ENCODE measurements at regions not wholly inside any gene's neighbourhood (a gene's known extent, or its start where the extent isn't known, plus 50 kb on each side); places are given as distances from the start of the nearest gene placed in this dataset.

DNA sequence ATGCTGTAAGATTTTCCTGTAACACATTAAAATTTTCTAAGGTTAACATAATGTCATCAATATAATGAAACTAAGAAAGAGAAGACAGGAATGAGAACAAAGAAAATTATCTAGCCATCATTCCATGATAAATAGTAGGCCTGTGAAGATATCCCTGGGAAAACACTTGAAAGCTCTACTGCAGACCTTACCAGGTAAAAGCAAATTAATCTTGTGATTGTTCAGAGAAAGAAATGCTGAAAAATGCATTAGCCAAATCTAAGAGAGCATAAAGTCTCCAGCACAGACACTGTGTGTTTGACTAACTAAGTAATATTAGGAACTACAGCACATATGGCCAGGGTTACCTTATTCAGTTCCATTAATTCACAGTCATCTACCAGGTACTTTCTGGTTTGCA, 628.3 kb upstream of the GRAMD2B start:
- H3K9me3 ChIP-seq: no peaks in the 10 kb centered on the region
- no peaks in the 10 kb centered on the region for H3K27me3 ChIP-seq
- no peak overlapping the region for H3K27ac ChIP-seq
- no peak for DNase-seq
- H3K4me3 ChIP-seq (replicated peaks in 1 of 3): no peak overlapping the region
- no peaks in the 10 kb centered on the region for H3K36me3 ChIP-seq
- intact Hi-C loops (cut with DNase I): no loop called here
- no peaks in the 10 kb centered on the region for H3K4me1 ChIP-seq
- no peak for TF ChIP-seq POLR2A (IDR thresholded peaks at IDR 0.05)
- TF ChIP-seq, protein P1, sequence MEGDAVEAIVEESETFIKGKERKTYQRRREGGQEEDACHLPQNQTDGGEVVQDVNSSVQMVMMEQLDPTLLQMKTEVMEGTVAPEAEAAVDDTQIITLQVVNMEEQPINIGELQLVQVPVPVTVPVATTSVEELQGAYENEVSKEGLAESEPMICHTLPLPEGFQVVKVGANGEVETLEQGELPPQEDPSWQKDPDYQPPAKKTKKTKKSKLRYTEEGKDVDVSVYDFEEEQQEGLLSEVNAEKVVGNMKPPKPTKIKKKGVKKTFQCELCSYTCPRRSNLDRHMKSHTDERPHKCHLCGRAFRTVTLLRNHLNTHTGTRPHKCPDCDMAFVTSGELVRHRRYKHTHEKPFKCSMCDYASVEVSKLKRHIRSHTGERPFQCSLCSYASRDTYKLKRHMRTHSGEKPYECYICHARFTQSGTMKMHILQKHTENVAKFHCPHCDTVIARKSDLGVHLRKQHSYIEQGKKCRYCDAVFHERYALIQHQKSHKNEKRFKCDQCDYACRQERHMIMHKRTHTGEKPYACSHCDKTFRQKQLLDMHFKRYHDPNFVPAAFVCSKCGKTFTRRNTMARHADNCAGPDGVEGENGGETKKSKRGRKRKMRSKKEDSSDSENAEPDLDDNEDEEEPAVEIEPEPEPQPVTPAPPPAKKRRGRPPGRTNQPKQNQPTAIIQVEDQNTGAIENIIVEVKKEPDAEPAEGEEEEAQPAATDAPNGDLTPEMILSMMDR (IDR thresholded peaks at IDR 0.05): no peak

DNA sequence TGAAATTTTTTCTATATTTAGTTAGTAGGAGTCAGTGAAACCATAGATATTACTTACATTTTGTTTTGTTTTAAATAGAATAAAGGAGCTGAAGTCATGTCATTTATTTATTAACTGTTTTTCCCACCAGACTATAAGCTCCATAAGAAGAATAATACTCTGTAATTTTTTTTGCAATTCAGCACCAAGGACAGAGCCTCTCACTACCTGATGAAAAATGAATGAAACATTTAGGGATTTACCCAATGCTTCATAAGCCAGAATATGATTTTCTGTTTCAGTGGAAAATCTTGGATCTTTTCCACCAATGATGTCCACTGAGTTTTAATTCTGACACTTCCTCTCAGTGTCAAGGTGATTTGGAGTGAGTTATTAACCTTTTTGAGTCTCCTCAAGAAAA, 624.9 kb upstream of the GRAMD2B start:
- DNase-seq: no peak
- H3K27me3 ChIP-seq: no peaks in the 10 kb centered on the region
- H3K4me1 ChIP-seq: no peaks in the 10 kb centered on the region
- H3K27ac ChIP-seq: no peak overlapping the region
- no peaks in the 10 kb centered on the region for H3K36me3 ChIP-seq
- intact Hi-C loops (cut with DNase I): no loop called here
- no peaks in the 10 kb centered on the region for H3K9me3 ChIP-seq
- H3K4me3 ChIP-seq (replicated peaks in 1 of 3): no peak overlapping the region
- TF ChIP-seq POLR2A (IDR thresholded peaks at IDR 0.05): no peak
- TF ChIP-seq, protein P1 (IDR thresholded peaks at IDR 0.05): no peak

DNA sequence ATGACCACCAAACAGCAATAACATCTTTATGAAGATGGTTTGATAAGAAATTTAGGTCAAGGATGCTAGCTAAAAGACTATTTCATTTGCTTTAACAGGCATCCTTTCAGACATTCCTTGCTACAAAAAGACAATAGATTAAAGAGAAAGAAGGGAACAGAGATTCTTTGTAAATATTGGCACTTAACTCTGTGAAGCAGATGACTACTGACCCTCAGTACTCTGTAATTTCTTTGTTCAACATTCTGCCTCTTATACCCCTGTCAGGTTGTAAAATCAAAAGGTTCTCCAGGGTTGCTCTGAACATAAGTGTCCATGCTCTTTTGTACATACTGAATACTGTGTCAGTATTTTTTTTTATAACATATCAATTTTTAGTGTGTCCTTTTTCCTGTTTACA, 610.6 kb upstream of the GRAMD2B start:
- no peaks in the 10 kb centered on the region for H3K27me3 ChIP-seq
- intact Hi-C loops (cut with DNase I): no loop called here
- H3K27ac ChIP-seq: no peak overlapping the region
- H3K4me3 ChIP-seq (replicated peaks in 1 of 3): no peak overlapping the region
- no peak for TF ChIP-seq POLR2A (IDR thresholded peaks at IDR 0.05)
- TF ChIP-seq, protein P1 (IDR thresholded peaks at IDR 0.05): no peak
- no peaks in the 10 kb centered on the region for H3K36me3 ChIP-seq
- H3K9me3 ChIP-seq: no peaks in the 10 kb centered on the region
- no peaks in the 10 kb centered on the region for H3K4me1 ChIP-seq
- DNase-seq: no peak

DNA sequence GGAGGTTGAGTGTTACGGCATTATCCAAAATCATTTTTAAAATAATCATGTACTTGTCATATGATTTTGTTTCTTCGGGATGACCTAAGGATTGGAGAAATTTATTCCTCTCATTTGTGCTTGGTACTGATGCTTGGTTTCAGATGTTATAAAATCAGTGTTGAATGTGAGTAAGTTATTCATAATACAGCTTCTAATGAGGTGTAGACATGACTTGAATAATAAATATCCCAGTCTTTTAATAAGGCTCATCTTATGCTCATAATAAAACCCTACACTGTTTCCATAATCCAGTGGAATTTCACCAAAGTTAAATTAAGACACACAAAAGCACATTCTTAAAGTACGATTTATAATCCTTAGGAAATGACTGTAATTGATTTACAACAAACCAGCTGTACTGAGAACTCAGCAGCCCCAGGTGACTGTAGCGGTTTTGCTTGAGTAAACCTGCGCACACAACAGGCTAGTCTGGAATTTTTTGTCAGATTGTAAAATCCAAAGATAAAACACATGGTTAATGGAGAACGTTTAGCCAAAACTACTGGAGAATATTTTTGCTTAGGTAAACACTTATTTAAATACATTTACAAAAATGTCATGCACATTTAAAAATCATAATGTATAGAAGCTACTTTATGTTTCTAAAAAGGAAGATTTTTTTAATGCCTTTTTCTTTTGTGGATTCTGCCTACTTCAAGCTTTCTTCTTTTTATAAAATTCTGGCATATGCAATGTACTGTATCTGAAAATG, 609.8 kb upstream of the GRAMD2B start:
- TF ChIP-seq, protein P1 (IDR thresholded peaks at IDR 0.05): no peak
- Histone ChIP-seq H3K9me3 (no peaks in the 10 kb centered on the region), H3K27me3 (no peaks in the 10 kb centered on the region), H3K4me3 (replicated peaks in 1 of 3) (no peak overlapping the region), H3K4me1 (no peaks in the 10 kb centered on the region), H3K36me3 (no peaks in the 10 kb centered on the region), H3K27ac (no peak overlapping the region)
- DNase-seq: no peak
- intact Hi-C loops (cut with DNase I): no loop called here
- WGBS, 2 donors: 78% methylated on average over 6 of the region's 6 CpGs

DNA sequence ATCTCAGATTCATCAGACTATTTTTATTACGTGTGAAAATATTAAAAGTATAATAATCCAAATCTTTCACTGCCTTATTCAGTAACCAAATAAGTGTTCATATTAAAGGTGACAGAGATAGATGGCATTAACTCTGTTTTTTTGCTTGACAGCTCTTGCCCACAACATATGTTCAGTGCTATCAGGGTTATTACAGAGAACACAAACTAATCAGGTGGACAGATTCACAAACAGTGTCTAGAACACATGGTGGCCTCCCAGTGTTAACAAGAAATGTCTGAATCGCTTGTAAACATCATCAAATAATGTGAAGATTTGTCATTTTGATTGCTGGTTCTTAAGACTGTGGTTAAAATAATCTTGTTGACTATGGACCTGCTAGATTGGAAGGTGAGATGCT, 609.1 kb upstream of the GRAMD2B start:
- Histone ChIP-seq H3K36me3 (no peaks in the 10 kb centered on the region), H3K4me3 (replicated peaks in 1 of 3) (no peak overlapping the region), H3K27me3 (no peaks in the 10 kb centered on the region), H3K27ac (no peak overlapping the region), H3K4me1 (no peaks in the 10 kb centered on the region), H3K9me3 (no peaks in the 10 kb centered on the region)
- intact Hi-C loops (cut with DNase I): no loop called here
- TF ChIP-seq, protein P1 (IDR thresholded peaks at IDR 0.05): no peak
- TF ChIP-seq POLR2A (IDR thresholded peaks at IDR 0.05): no peak
- DNase-seq: no peak
- 87 to 88% methylated on average over 2 of the region's 2 CpGs for WGBS, 2 donors
